HG03064 (cell line): ENCODE measurements at regions not wholly inside any gene's neighbourhood (a gene's known extent, or its start where the extent isn't known, plus 50 kb on each side); places are given as distances from the start of the nearest gene placed in this dataset.

Experiments
- ATAC-seq: cut with Tn5 transposase; IDR thresholded peaks from one replicate; pipeline ENCODE4 v1.9.1; 2021; ENCODE audit warnings: low read depth; ENCODE audit not compliant: unreplicated experiment

DNA sequence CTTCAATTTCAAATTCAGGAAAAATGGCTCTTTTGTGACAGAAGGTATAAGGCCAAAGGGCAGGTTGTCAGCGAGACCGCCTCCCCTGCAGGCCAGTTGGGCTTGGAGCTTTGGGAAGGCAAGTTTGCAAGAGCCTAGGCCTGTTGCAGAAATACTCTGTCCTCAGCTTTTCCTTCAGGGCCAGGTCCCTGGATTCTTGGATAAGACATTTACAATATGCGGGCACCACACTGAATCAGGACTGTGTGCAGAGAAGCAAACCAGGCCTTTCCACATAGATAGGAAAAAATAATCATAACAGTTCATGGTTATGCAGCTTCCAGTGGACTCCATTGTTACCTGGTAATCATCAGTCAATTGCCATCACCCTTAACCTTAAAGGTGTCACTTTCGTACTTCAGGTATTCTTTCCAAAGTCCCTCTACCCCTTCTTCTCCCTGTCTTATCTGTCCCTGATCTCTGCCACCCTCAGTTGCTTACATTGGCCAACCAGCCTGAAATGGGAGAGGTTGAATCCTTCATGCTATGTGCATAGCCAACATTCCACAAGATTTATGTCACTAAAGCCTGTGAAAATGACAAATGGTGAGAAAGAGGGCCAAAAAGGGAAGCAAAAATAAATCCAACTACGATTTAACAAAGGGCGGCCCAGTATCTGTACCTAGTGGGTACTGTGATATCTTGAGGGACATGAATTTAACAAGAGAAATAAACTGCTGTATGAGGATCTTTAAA is 304.5 kb upstream of the NFE2L3 start:
- no peak for ATAC-seq

DNA sequence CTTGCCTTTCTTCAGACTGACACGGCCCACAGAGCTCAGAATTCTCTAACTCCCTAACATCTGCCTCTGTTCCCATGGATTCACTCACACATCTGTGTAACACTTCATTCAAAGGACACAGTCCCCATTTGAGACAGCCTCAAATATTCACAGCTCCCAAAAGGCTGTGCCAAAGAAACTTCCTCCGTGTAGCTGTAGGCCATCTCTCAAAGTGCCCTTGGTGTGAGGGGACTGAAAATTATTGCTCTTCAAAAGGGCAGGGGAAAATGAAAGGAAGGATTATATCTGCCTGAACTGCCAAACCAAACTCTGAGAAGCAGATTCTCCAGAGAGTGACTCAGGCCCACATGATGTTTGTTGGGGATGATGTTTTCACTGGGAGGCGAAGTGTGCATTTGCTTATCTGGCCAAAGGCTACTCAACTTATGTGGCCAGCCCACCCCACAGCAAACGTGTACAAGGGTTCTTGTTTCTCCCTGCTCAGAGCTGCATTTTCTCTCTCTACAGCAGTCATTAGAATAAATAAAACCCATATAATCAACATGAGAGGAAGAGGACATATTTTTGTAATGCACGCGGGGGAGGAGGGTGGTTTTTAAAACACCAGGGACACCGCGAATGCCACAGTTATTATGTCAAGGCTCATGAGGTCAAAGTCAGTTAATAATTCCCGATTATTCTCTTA is 302.4 kb upstream of the NFE2L3 start:
- no peak for ATAC-seq

- ATAC-seq = no peak
Measured at GRCh38 chr7:25850216-25850615, 301.8 kb upstream of the NFE2L3 start.

DNA sequence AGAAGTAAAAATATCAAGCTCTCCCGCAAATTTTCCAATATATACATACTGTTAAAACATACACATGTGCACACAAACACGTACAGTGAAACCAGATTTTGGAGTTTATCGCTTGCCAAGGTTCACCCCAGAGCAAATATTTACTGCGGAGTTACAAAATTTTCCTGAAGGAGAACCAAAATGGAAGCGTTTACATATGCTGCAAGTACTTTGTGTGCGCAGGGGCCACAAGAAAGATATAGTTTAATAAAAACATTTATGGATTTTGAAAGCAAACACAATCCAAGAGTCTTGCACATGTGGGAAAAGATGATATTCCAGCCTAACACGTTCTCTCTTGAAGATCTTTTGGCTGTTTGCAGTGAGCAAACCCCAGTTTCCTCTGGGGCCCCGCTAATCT is 301.3 kb upstream of the NFE2L3 start:
- no peak for ATAC-seq

DNA sequence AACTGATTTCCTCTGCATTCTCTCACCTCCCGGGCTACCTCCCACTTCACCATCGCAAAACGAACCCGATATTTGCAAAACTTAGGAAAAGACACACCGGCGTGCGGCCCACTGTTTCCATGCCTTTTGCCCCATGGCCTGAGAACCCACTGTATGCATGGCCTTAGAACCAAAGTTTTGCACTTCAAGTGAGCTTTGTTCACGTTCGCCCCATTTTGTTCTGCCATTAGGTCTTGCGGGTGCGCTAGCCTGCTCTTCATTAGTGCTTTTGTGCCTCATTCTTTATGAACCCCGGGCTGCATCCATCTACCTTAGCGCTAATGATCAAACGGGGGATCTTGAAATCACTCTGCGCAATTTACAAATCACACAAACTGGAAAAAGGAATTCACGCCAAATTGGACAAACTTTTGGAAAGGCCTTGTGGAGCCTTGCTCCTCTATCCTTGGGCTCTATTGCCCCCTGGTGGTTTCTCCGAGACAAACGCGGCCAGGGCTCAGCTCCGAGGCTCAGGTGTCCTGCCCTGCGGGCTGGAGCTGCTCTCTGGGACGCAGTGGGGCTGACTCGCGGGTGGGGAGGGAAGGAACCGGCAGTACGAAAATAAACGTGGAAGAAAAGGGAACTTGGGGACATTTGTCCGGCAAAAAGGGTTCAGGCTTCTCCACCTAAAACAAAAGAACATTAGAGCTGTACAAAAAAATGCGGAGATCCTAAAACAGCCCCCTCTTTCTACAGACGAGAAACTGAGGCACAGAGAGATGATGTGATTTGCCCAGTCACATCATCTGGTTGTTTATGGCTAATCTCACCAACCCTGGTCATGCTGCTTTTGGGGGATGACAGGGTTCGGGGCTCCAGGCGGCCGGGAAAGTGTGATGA is 300.4 kb upstream of the NFE2L3 start:
- ATAC-seq = no peak

- no peak for ATAC-seq
Measured at GRCh38 chr7:25852211-25852938, 299.6 kb upstream of the NFE2L3 start.

DNA sequence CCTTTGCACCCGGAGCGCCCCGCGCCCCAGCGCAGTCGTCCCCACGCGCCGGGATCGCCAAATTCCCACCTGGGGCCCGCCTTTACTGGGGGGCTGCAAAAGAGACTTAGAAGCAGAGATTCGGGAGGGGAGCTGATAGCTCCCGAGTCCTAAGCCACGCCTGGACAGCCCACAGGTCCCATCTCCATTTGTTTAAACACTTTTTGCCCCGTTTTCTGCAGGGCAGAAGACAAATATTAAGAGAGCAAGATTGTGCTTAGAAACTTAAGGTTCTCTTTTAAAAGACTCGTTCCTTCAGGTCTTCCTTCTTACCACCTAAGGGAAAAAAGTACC is 299.1 kb upstream of the NFE2L3 start:
- no peak for ATAC-seq

- ATAC-seq = no peak
Measured at GRCh38 chr7:25853314-25853713, 298.7 kb upstream of the NFE2L3 start.

GRCh38 chr7:25854059-25854458 is 297.9 kb upstream of the NFE2L3 start:
- no peak for ATAC-seq

DNA sequence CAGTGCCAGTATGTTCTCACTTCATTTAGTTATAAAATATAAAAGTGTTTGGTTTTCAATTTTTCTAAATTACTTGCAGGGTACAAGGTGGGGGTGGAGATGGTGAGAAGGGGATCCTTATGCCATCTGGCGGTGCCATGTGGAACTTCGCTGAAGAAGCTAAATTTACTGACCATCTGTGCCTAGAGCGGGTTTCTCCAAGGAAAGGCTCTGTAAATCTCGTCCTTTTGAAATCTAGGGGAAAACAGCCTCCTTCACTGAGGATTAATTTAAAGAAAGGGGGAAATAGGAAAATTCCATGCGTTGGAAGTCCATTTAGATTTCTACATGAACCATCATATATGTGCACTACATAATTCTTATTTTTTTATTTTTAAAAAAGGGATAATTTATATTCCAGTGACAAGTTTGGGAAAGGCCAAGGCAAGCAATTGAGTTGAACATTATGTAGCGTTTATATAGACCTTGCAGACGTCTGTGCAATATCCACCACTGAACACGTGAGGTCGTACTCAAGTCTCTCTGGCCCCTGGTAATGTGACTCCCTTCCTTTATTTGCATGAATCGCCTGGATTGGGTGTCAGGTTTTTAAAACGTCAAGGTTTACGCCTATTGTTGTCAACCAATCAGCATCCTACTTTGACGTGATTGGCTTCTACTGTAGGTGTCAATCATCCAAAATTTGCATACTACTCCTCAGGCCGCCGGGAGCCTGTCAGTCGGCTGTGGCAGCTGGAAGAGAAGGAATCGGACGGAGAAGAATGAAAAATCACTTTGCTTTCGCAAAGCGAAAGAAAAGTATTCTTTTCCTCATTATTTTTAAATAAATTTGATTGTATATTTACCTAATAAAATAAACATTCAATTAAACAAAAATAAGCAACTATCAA is 297.1 kb upstream of the NFE2L3 start:
- ATAC-seq = no peak

DNA sequence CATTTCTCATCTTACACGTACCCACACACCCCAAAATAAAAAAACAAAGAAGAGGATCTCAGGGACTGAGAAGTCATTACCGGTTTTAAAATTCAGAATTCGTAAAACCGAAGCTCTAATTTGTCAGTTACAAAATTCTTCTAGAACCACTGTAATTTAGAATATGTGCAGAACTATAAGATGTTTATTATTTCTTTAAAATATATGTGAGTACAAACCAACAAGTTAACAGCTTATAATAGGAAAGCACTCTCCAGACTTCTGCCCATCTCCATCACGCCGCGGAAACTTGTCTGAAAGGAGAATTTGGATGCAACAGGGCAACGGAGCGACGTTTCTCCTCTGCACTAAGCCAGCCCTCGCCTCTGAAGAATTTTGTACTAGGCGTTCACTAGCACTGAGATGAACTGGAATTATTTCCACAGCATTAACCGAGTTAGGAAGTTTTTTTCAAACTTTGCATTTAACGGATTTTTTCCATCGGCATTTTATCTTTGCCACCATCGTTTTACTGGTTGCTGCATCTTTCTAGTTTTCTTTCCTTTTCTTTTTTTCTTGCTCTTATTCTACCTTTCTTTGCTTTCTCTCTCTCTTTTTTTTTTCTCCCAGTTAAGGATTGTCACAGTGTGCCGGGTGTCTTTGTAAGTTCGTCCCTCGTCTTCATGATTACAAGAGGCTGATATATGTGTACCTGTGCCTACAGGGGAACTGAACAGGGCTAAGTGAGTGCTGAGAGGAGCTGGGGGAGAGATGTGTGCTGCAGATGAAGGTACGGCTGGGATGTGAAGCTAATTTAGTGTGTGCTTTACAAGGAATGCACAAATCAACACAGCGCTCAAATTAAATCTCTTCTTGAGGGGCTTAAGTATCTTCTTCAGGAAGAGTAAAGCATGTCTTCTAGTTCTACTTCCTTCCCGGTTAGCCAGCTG is 295.9 kb upstream of the NFE2L3 start:
- ATAC-seq = no peak

DNA sequence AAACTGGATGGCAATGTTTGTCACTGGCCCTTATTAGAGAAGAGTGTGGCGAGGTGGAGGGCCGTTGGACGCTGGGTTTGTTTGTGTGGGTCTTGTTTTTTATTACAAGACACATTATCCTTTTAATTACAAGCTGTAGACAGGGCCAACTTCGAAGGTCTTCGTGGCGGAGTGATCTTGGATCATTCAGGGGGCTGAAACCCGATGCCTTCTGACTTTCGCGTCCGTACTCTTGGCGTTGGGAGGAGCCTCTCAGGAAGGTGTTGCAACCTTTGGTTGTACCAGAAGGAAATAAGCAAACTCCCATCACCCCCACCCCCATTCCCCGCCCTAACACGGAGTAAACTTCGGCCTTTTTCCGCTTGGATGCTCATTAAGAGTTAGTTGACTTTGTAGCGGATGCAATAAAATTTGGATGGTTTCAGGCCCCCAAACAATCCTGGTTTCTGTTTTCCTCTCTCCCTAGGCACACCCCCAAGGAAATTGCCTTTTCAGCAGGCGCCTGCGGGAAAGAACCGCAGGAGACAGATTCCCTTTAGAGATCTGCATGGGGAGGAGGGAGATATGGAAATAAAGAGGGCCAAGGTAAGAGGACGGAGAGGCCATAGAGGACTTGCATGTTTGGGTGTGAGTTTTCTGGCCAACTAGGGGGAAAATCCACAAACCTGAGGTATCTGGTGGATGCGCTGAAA is 294.5 kb upstream of the NFE2L3 start:
- ATAC-seq = no peak

DNA sequence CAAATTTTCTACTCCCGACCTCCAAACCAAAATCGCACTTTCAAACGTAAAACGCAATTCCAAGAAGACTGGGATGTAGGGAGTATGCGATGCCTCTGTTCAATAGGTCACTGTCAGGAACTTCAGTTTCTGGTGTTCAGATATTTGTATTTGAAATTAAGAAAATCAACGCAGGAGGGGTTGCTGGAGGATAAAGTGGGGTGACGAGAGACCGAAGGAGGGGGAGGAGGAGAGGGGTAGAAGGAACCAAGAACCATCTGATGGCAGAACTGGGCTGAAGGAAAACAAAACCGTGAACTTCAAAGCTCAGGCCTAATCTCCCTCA is 293.8 kb upstream of the NFE2L3 start:
- ATAC-seq = no peak

DNA sequence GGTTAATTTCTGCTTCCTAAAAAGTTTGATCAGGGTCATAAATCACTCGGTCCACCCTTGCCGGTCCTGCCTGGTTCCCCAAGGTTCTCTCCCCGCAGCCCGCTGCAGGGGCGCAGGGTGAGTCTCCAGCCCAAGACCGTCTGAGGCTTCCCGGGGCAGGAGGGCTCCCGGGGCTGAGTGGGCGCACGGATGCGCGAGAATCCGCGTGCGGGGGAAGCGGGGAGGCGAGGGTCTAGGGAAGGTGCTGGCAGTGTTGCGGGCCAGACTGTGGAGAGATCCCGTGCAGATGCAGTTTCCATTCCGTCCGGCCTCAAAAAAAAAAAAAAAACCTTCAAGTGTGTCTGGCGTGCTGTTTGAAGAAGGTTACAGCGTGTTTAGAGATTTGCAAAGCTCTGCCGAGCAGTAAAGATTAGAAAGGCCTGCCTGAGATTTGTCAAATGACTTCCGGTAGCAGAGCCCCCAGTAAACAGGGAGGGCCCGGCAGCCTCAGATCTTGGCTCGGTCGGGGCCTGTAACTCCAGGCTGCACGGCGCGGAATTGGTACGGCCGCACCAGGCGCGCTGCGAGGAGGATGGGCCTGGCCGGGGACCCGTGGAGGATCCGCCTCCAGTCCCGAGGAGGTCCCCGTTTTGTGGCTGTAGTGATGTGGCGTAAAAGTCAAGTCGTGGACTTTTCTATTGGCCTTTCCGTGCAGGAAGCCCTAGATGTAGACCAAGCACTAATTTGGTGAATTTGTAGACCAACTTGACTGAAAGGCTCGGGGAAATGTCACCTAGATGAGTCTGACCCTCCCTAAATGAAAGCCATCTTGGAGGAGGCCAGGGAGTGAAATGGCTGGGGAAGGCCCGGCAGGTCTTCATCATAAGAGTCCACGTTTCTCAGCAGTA is 293.2 kb upstream of the NFE2L3 start:
- no peak for ATAC-seq

GRCh38 chr7:25859412-25860274 is 292.4 kb upstream of the NFE2L3 start:
- no peak for ATAC-seq
